ENCODE measurements at regions not wholly inside any gene's neighbourhood (a gene's known extent, or its start where the extent isn't known, plus 50 kb on each side); places are given as distances from the start of the nearest gene placed in this dataset.

GRCh38 chr16:55048745-55049144 is 118.1 kb downstream of the IRX5 start:
- ChIA-PET CTCF (ENCODE audit: low intra/inter-chr PET ratio) (no interaction called here), POLR2A (no interaction called here)
- Histone ChIP-seq H2AFZ (ENCODE audit: low read depth, low read length) (no peak overlapping the region), H3K4me1 (replicated peaks in 1 of 2; ENCODE audit: control insufficient read depth in 2 of 2, insufficient read depth in 2 of 2, low read length in 2 of 2) (no peaks in the 10 kb centered on the region), H3K4me2 (ENCODE audit: insufficient read depth, low read length) (no peak overlapping the region), H3K9ac (ENCODE audit: insufficient read depth in 1 of 2, low read depth in 2 of 2, low read length in 2 of 2) (no peak overlapping the region), H3K9me3 (replicated peaks; ENCODE audit: control insufficient read depth, insufficient read depth, low read depth, low read length) (no peaks in the 10 kb centered on the region), H3K27ac (ENCODE audit: extremely low read depth, low read depth, low read length) (no peak overlapping the region), H3K4me3 (no peak overlapping the region), H3K36me3 (ENCODE audit: control insufficient read depth, insufficient read depth, low read length) (no peaks in the 10 kb centered on the region), H3K27me3 (ENCODE audit: control insufficient read depth in 2 of 2, insufficient read depth in 2 of 2, low read length in 2 of 2) (peaks cover 0 to 34% of the 10 kb centered on the region in 2 experiments; a peak in 2 of 5 replicates), H4K20me1 (replicated peaks; ENCODE audit: control insufficient read depth, insufficient read depth, low read length) (no peaks in the 10 kb centered on the region; the same call in 1 of the 2 replicates), H3K9me1 (ENCODE audit: control insufficient read depth, insufficient read depth, low read length) (peaks cover 3% of the 10 kb centered on the region), H3K79me2 (ENCODE audit: control insufficient read depth, insufficient read depth, low read length) (no peaks in the 10 kb centered on the region)
- WGBS (ENCODE audit: insufficient coverage, low coverage, missing lambda C conversion rate): 0% methylated on average over 5 of the region's 5 CpGs
- no TSS peak for BruUV-seq (replicated peaks)
- DNase-seq (ENCODE audit: extremely low read depth in 1 of 4, low spot score in 3 of 4) (no peak), ATAC-seq (no peak), FAIRE-seq (no peak)
- in situ Hi-C loops (cut with MboI) (no loop called here), intact Hi-C loops (cut with micrococcal nuclease) (no loop called here)
- TF ChIP-seq RBBP5 (IDR thresholded peaks at IDR 0.05; ENCODE audit: borderline replicate concordance, insufficient read depth, low read length, poor library complexity, severe bottlenecking) (no peak), RNF219 (CRISPR knock-in tag; IDR thresholded peaks at IDR 0.05) (no peak), ESRRB (CRISPR knock-in tag; IDR thresholded peaks at IDR 0.05; ENCODE audit: borderline replicate concordance) (no peak), ZNF445 (CRISPR knock-in tag; IDR thresholded peaks at IDR 0.05; ENCODE audit: low read depth) (no peak), ZNF57 (CRISPR knock-in tag; IDR thresholded peaks at IDR 0.05) (no peak), SPI1 (IDR thresholded peaks at IDR 0.05; ENCODE audit: borderline replicate concordance, low read depth, low read length) (no peak), E4F1 (CRISPR knock-in tag; IDR thresholded peaks at IDR 0.05; ENCODE audit: borderline replicate concordance) (no peak), RERE (CRISPR knock-in tag; IDR thresholded peaks at IDR 0.05; ENCODE audit: borderline replicate concordance) (no peak), TBP (optimal IDR thresholded peaks at IDR 0.05; ENCODE audit: low read depth, low read length) (no peak), NCOA6 (IDR thresholded peaks at IDR 0.05) (no peak), PHTF2 (CRISPR knock-in tag; IDR thresholded peaks at IDR 0.05) (no peak)

All from K562 (cell line).